OCI-LY1 (cell line): ENCODE measurements at regions not wholly inside any gene's neighbourhood (a gene's known extent, or its start where the extent isn't known, plus 50 kb on each side); places are given as distances from the start of the nearest gene placed in this dataset.

Source experiments
- EZH2 ChIP-seq: fragments of 200-600 bp; sonication (generic), shearing (Covaris generic); IDR thresholded peaks from 2 replicates; pipeline ENCODE4 v1.8.0; 2017; ENCODE audit warnings: borderline replicate concordance, mixed run types, mild to moderate bottlenecking, antibody characterized with exemption, low read length, moderate library complexity, mixed read lengths
- TF ChIP-seq, protein P1 (sequence below): fragments of 200-600 bp; sonication (generic), shearing (Covaris generic); IDR thresholded peaks from 2 replicates; pipeline ENCODE4 v1.5.1; 2017; ENCODE audit warnings: mild to moderate bottlenecking, antibody characterized with exemption, low read length, moderate library complexity, mixed read lengths

DNA sequence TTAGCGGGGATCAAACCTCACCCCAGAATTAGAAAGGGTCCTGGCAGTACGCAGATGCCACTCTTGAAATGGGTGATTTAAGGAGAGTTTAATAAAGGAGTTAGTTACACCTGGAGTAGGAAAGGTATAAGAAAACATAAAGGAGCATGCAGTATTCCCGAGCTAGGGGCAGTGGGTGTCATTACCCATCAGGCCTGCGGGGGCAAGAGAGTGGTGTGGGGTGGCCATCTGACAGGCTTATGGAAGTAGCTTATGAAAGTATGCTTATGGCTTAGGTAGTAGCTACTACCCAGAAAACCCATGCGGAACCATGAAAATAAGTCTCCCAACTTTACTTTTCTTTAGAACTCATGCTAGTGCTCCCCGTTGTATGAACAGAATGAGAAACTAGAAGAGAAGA, 568.9 kb upstream of the ACVR2A start:
- no peak for TF ChIP-seq EZH2
- TF ChIP-seq, protein P1, sequence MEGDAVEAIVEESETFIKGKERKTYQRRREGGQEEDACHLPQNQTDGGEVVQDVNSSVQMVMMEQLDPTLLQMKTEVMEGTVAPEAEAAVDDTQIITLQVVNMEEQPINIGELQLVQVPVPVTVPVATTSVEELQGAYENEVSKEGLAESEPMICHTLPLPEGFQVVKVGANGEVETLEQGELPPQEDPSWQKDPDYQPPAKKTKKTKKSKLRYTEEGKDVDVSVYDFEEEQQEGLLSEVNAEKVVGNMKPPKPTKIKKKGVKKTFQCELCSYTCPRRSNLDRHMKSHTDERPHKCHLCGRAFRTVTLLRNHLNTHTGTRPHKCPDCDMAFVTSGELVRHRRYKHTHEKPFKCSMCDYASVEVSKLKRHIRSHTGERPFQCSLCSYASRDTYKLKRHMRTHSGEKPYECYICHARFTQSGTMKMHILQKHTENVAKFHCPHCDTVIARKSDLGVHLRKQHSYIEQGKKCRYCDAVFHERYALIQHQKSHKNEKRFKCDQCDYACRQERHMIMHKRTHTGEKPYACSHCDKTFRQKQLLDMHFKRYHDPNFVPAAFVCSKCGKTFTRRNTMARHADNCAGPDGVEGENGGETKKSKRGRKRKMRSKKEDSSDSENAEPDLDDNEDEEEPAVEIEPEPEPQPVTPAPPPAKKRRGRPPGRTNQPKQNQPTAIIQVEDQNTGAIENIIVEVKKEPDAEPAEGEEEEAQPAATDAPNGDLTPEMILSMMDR: no peak
